Stimulated activated naive B cell treated with anti-CD40 and anti-IgM and Interleukin-4, amounts not matched to agents 10 μg/mL and 1 μg/mL and 100 μg/mL, for 72 hours (primary cell): ENCODE measurements at regions not wholly inside any gene's neighbourhood (a gene's known extent, or its start where the extent isn't known, plus 50 kb on each side); places are given as distances from the start of the nearest gene placed in this dataset.
"Not testable (repeated sequence)": the region's sequence is repeated elsewhere in the genome, so short reads cannot be mapped to it uniquely, and the experiment has no call there.

Experiments
- ATAC-seq, 2 donors: fragments of 150-1000 bp; cut with Tn5 transposase; replicated peaks; 2 replicates each; pipeline ENCODE4 v1.10.0; 2021; ENCODE audit warnings: moderate library complexity in 1 of 2
- DNase-seq: peaks from one replicate; pipeline ENCODE4 v3.0.0; 2021
- H3K27ac Mint-ChIP-seq: one replicate; pipeline ENCODE4 v1.8.0; 2022; ENCODE audit warnings: mild to moderate bottlenecking, mixed read lengths
- H3K27me3 Mint-ChIP-seq, 2 donors: one replicate each; pipeline ENCODE4 v1.8.0; 2022; ENCODE audit warnings: mixed read lengths in 2 of 2
- H3K36me3 Mint-ChIP-seq, 2 donors: one replicate each; pipeline ENCODE4 v1.8.0; 2022; ENCODE audit warnings: mixed read lengths in 2 of 2, mild to moderate bottlenecking in 1 of 2
- H3K4me1 Mint-ChIP-seq, 2 donors: one replicate each; pipeline ENCODE4 v1.8.0; 2022; ENCODE audit warnings: mixed read lengths in 2 of 2, mild to moderate bottlenecking in 1 of 2
- H3K4me3 Mint-ChIP-seq, 2 donors: one replicate each; pipeline ENCODE4 v1.8.0; 2022; ENCODE audit warnings: mild to moderate bottlenecking in 2 of 2, mixed read lengths in 2 of 2, moderate library complexity in 1 of 2
- H3K9me3 Mint-ChIP-seq, 2 donors: one replicate each; pipeline ENCODE4 v1.8.0; 2022; ENCODE audit warnings: mixed read lengths in 2 of 2, mild to moderate bottlenecking in 1 of 2

DNA sequence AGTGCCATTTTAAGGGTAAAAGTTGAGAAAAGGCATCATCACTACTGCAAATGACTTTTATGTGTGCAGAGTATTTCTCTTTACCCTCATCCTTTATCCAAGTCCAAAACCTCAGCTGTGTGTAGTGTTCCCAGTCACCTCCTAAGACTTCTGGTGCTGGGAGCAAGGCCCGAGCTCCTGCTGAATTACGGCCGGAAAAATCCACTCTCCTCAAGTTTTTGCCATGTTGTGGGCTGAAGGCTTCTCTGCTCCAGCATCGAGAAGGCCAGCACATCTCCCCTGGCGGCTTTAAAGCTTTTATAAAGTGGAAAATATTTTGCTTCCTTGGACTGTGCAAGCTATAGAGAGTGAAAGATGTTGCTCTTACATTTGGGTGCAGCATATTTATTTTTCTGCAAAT, 153.2 kb upstream of the THBS2 start:
- peaks cover 4 to 6% of the 10 kb centered on the region in 2 donors for H3K4me1 Mint-ChIP-seq
- H3K9me3 Mint-ChIP-seq: peaks cover 8 to 13% of the 10 kb centered on the region in 2 donors
- no peak overlapping the region for H3K4me3 Mint-ChIP-seq
- DNase-seq: no peak
- H3K27me3 Mint-ChIP-seq: peaks cover 7 to 13% of the 10 kb centered on the region in 2 donors
- H3K27ac Mint-ChIP-seq: no peak overlapping the region
- no peaks in the 10 kb centered on the region for H3K36me3 Mint-ChIP-seq
- ATAC-seq: no peak

DNA sequence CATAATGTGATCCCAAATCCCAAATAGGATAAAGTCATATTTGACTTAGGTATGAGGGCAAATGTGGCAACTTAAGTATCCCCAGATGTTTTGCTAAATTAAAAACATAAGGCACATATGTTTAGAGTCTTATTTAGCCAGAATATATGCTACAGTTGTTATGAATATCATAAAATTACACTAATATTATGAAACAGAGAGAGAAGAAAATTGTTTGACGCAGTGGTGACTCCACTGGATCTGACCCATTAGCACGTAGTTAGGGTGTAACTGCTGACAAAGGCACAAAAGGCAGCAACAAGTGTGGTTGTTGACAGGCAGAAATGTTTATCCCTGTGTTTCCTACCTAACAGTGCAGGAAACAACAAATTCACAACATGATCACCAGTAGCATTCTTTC, 152.4 kb upstream of the THBS2 start:
- H3K27ac Mint-ChIP-seq: no peak overlapping the region
- H3K27me3 Mint-ChIP-seq: peaks cover 7 to 13% of the 10 kb centered on the region in 2 donors
- no peak overlapping the region for H3K4me3 Mint-ChIP-seq
- no peaks in the 10 kb centered on the region for H3K36me3 Mint-ChIP-seq
- DNase-seq: no peak
- H3K9me3 Mint-ChIP-seq: peaks cover 8 to 13% of the 10 kb centered on the region in 2 donors
- no peak for ATAC-seq
- H3K4me1 Mint-ChIP-seq: peaks cover 4 to 6% of the 10 kb centered on the region in 2 donors

DNA sequence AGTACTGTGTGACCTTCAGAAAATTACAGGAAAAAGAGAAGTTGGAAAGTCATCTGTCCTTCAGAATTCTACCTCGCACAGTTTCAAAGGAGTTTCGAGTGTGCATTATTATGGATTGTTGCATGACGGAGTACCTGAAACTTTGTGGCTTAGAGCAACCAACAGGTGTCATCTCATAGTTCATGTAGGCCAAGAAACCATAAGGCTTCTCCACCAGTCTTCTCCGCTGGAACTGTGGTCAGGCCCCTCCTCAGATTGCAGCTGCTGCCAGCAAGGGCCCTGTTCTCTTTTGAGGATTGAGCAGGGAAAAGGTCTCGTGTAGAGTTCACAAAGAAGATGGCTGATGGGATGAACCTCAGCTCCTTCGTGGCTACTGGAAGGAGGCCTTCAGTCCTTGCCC, 151.2 kb upstream of the THBS2 start:
- Mint-ChIP-seq H3K4me3 (no peak overlapping the region), H3K27me3 (peaks cover 4% of the 10 kb centered on the region in 2 donors), H3K4me1 (peaks cover 2 to 3% of the 10 kb centered on the region in 2 donors), H3K27ac (no peak overlapping the region), H3K9me3 (peaks cover 6 to 9% of the 10 kb centered on the region in 2 donors), H3K36me3 (no peaks in the 10 kb centered on the region)
- no peak for ATAC-seq
- DNase-seq: no peak

DNA sequence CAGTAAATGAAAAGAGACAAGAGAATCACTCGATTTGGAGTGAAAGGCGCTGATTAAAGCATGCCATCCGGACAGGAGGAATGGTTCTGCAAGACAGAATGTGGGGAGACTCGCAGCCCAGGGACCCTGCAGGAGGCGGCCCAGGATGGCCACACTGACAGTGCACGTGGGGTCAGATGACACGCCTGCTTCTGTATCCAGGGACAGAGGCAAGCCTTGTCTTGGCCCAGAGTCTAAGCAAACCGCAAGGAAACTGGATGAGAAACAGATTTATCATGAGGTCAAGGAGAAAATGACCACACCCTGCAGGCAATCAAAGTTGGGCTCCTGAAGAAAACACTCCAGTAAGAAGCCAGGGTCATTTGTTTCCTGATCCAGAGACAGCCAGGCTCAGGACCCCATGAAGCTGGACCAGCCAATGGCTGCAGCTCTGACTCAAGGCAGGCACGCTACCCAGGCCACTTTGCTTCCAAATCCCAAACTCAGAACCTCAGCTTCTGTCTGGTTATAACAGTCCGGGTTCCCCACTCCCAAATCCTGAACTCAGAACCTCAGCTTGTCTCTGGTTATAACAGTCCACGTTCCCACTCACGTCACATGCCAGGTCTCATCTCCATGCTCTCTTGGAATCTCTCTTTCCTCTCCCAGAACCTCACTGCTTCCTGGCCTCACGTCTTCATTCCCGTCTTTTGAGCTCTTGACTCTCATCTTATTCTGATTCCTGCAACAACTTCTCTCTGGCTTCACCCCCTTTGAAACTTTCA, 144.9 kb upstream of the THBS2 start:
- H3K9me3 Mint-ChIP-seq: peaks cover 0 to 1% of the 10 kb centered on the region in 2 donors
- no peak for DNase-seq
- ATAC-seq: no peak
- H3K36me3 Mint-ChIP-seq: no peaks in the 10 kb centered on the region
- no peak overlapping the region for H3K4me3 Mint-ChIP-seq
- peaks cover 0 to 2% of the 10 kb centered on the region in 2 donors for H3K27me3 Mint-ChIP-seq
- H3K4me1 Mint-ChIP-seq: peaks cover 0 to 2% of the 10 kb centered on the region in 2 donors
- no peak overlapping the region for H3K27ac Mint-ChIP-seq

DNA sequence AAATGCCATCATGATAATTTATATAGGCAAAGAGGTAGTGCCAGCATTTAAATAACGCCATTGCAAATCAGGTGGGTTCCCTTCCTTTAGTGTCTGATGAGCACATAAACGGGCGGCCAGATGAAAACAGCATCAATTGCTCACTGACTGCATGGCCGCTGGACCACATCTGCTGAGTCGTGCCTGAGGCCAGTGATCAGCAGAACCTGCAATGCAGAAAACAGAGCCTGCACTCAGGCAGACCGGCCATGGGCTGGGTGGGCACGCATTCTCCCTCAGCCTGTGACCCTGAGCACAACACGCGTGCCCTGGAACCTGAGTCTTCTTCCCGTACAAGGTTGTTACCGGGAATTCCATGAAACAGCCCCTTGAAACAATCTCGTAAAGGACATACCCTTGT, 144.0 kb upstream of the THBS2 start:
- Mint-ChIP-seq H3K9me3 (no peaks in the 10 kb centered on the region), H3K36me3 (no peaks in the 10 kb centered on the region), H3K4me3 (no peak overlapping the region), H3K27me3 (no peaks in the 10 kb centered on the region), H3K27ac (no peak overlapping the region), H3K4me1 (peaks cover 0 to 2% of the 10 kb centered on the region in 2 donors)
- no peak for ATAC-seq
- DNase-seq: no peak

DNA sequence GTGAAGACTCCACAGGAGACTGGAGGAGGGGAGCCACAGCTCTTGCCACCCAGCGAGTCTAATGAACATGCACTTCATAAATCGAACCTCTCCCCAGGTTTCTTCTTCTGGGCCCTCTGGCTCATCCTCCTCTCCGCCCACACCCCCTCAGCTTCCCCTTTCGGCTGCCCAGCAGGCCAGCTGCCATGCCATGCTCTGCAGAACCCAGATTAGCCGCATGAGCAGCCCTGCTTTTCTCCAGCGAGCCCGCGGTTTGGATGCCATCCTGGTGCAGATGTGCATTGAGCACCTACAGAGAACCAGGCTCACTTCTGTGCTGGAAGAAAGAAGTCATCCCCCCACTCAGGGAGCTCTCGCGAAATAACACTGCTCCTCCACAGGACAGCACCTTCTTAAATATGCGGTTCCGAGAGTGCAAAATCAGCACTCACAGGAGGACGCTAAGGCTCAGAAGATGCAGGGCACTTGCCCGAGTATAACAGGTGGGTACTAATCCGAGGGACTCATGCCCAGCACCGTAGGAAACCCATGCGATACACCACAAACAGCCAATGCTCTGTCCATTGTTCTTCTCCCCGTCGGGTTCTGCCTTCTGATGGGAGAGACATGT, 143.0 kb upstream of the THBS2 start:
- peaks cover 0 to 2% of the 10 kb centered on the region in 2 donors for H3K4me1 Mint-ChIP-seq
- H3K4me3 Mint-ChIP-seq: no peak overlapping the region
- DNase-seq (no peak), ATAC-seq (no peak)
- no peaks in the 10 kb centered on the region for H3K9me3 Mint-ChIP-seq
- no peaks in the 10 kb centered on the region for H3K27me3 Mint-ChIP-seq
- H3K36me3 Mint-ChIP-seq: peaks cover 0 to 4% of the 10 kb centered on the region in 2 donors
- no peak overlapping the region for H3K27ac Mint-ChIP-seq

DNA sequence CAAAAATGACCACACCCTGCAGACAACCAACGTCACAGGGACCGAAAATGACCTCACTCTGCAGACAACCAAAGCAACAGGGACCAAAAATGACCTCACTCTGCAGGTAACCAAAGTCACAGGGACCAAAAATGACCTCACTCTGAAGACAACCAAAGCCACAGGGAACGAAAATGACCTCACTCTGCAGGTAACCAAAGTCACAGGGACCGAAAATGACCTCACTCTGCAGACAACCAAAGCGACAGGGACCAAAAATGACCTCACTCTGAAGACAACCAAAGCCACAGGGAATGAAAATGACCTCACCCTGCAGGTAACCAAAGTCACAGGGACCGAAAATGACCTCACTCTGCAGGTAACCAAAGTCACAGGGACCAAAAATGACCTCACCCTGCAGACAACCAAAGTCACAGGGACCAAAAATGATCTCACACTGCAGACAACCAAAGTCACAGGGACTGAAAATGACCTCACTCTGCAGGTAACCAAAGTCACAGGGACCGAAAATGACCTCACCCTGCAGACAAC, 142.4 kb upstream of the THBS2 start:
- not testable (repeated sequence) for H3K27me3 Mint-ChIP-seq, ATAC-seq, H3K9me3 Mint-ChIP-seq, H3K4me1 Mint-ChIP-seq, DNase-seq, H3K27ac Mint-ChIP-seq, H3K36me3 Mint-ChIP-seq, H3K4me3 Mint-ChIP-seq

DNA sequence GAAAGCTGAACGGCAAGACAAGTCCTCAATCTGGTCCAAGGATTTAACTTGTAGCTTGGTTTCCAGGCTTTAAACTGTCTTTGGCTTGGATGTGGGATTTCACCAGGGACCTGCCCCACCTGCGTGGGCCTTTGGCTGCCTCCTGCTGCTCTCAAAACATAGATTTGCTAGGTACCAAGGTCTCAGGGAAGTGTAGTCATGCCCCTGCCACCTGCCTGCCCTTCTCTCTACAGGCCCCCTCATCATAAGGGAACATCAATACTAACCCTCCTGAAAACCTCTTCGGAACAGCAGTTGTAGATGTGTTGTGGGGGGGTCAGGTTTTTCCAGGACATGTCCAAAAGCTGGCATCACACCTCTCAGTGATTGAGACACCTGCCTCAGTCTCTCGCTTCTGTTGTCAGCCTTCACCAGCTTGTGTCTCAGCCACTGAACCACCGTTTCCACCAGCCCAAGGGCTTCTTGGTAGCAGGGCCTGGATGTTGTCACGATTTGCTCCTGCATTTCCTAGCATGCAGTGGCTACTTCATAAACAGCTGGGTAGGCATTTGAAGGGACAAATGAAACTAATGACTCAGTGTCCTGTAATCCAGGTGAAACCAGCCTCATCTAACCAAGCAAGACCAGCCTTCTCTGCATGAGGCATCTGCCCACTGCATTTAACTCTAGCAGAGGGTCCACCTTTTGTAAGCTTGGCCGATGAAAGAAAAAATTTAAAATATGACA, 141.6 kb upstream of the THBS2 start:
- Mint-ChIP-seq H3K27me3 (no peaks in the 10 kb centered on the region), H3K27ac (no peak overlapping the region), H3K36me3 (peaks cover 0 to 4% of the 10 kb centered on the region in 2 donors), H3K4me1 (peaks cover 0 to 2% of the 10 kb centered on the region in 2 donors), H3K9me3 (peaks cover 0 to 6% of the 10 kb centered on the region in 2 donors), H3K4me3 (no peak overlapping the region)
- ATAC-seq (no peak), DNase-seq (no peak)

DNA sequence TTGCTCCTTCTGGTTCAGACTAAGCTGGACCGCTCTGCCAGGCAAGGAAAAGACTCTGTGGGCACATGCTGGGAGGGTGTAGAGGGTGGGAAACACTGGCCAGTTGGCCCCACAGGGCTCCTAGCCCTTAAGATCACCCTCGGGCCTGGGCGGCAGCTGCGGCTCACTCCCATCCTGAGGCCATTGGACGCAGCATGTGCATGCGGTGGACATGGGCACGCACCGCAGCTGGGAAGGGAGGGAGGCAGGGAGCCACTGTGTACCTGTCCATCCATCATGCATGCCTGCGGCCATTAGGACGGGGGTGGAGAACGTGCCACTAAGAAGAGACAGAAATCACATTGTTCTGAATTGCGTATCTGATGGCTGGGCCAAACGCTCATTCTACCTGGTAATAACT, 140.1 kb upstream of the THBS2 start:
- ATAC-seq: no peak
- Mint-ChIP-seq H3K4me3 (no peak overlapping the region), H3K9me3 (peaks cover 6 to 13% of the 10 kb centered on the region in 2 donors), H3K4me1 (peaks cover 0 to 2% of the 10 kb centered on the region in 2 donors), H3K36me3 (peaks cover 0 to 9% of the 10 kb centered on the region in 2 donors), H3K27ac (no peak overlapping the region), H3K27me3 (no peaks in the 10 kb centered on the region)
- no peak for DNase-seq

DNA sequence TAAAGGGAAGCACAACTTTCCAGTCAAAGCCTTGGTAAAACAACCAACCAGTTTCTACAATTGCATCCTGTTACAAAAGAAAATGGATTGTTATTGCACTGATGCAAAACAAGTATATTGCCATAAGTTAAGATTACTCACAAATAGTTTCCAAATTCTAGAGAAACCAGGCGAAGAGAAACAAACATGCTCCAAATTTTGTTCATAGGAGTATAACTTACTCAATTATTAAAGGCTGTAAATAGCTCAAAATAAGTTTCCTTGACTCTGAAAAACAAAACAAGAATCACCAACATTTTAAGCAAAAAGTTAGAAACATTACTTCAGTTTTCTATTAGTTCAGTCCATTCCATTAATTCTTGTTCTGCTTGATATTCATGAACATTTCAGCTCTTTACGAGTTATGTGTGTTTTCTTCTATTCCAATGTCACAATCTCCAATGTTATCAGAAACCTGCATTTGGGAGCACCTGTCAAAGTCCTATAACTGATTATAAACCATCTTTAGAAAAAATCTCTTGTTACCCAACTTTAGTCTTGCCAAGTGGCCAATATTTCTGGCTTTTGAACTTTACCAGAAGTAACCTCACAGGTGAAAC, 137.9 kb upstream of the THBS2 start:
- DNase-seq (no peak), ATAC-seq (no peak)
- Mint-ChIP-seq H3K36me3 (peaks cover 0 to 9% of the 10 kb centered on the region in 2 donors), H3K27me3 (no peaks in the 10 kb centered on the region), H3K27ac (no peak overlapping the region), H3K9me3 (peaks cover 6 to 13% of the 10 kb centered on the region in 2 donors), H3K4me3 (no peak overlapping the region), H3K4me1 (peaks cover 0 to 1% of the 10 kb centered on the region in 2 donors)

DNA sequence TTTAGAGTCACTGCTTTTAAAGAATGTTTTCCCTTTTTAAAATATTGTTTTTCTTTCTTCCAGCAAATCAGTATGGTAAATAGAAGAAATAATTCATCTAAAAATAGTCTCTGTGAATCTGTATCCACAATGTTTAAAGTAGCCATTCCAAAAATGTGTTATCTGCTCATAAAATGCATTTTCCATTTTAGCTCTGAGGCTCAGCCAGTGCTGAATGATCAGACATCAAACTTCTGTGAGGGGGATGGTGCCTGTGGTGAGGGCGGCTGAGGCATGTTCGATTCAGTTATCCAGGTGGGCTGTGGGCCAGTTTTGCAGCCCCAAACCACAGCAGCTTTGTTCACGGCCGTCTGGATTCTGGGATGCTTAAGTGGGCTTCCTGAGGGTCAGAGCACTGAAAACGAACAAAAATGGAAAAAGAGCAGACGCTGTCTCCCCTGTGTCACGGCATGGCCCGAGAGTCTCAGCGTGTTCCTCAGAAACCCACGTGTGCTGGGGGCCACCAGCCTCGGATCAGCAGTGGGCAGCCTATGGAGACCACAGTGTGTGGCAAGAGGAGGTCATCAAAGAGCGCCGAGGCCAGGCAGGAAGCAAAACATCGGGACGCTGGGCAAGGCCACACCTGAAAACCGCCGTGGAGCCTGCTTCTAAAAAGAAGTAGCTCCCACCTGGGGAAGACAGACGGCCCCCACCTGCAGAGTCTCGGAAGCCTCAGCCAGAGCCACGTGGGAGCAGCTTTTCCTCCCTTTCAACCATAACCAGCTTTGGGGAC, 134.9 kb upstream of the THBS2 start:
- H3K4me1 Mint-ChIP-seq: no peaks in the 10 kb centered on the region
- no peak for DNase-seq
- no peak for ATAC-seq
- peaks cover 1 to 13% of the 10 kb centered on the region in 2 donors for H3K36me3 Mint-ChIP-seq
- H3K4me3 Mint-ChIP-seq: no peak overlapping the region
- peaks cover 11 to 19% of the 10 kb centered on the region in 2 donors for H3K9me3 Mint-ChIP-seq
- no peak overlapping the region for H3K27ac Mint-ChIP-seq
- H3K27me3 Mint-ChIP-seq: no peaks in the 10 kb centered on the region

DNA sequence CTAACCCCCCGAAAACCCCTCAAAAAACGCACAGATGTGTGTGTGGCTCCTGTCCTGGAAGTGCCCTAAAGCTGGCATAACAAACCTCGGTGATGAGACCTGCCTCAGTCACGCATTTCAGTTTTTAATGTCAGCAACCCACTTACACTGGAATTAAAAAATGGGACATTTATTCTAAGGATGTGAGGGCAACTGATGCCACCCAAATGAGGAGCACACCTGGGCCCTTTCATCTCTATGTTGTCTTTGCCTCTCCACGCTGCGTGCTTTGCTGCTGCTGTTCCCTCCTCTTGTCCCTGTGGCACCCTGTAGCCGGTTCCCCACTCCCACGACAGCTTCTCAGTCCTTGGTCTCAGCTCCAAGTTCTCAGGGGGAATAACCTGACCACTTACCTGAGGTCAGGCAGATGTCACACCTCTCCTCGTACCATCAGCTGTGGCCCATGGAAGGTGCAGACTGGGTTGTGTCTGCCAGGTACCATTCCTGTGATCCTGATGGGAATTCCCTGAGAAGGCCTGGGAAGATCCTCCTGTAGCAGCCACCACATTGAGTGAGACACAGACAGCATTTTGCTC, 134.2 kb upstream of the THBS2 start:
- Mint-ChIP-seq H3K36me3 (peaks cover 1 to 13% of the 10 kb centered on the region in 2 donors), H3K27me3 (no peaks in the 10 kb centered on the region), H3K27ac (no peak overlapping the region), H3K4me1 (no peaks in the 10 kb centered on the region), H3K9me3 (peaks cover 14 to 23% of the 10 kb centered on the region in 2 donors), H3K4me3 (no peak overlapping the region)
- ATAC-seq (no peak), DNase-seq (no peak)

DNA sequence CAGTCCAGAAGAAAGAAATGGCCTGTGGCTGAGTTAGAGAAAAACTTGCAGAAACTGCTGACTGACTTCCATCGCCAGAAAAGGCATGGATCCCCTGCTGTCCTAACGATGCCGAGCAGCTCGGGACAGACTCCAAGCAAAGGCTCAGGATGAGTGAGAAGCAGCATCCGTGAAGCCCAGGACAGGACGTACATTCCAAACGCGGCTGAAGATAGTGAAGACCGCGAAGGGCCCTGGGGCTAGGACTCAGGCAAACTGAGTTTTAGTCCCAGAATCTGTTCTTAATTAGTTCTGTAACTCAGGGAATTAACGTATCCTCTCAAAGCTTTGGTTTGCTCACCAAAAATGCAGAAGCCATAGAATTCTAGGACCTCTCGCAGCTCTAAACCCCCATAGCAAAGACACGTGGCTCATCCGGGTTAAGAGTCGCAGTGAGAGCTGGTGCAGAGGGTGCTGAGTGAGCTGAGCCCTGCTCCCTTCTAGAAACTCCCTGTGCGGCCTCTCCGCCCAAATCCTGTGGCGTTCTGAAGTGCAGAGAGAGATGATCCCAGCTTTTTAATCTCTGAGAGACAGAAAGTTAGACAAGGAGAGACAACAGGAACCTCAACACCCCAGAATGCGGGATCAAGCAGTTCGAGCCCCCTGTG, 132.9 kb upstream of the THBS2 start:
- Mint-ChIP-seq H3K4me3 (no peak overlapping the region), H3K9me3 (peaks cover 15 to 23% of the 10 kb centered on the region in 2 donors), H3K27ac (no peak overlapping the region), H3K4me1 (no peaks in the 10 kb centered on the region), H3K36me3 (peaks cover 1 to 9% of the 10 kb centered on the region in 2 donors), H3K27me3 (no peaks in the 10 kb centered on the region)
- no peak for ATAC-seq
- DNase-seq: no peak
